PFSK-1 (cell line): ENCODE measurements at regions not wholly inside any gene's neighbourhood (a gene's known extent, or its start where the extent isn't known, plus 50 kb on each side); places are given as distances from the start of the nearest gene placed in this dataset.

Source experiments
- FOXP2 ChIP-seq: optimal IDR thresholded peaks from 2 replicates; pipeline ENCODE3; 2011; ENCODE audit warnings: borderline replicate concordance, control low read depth, inconsistent platforms; ENCODE audit not compliant: insufficient read depth; ENCODE audit errors: extremely low read length, extremely low read depth
- POLR2AphosphoS5 ChIP-seq: IDR thresholded peaks from 2 replicates; pipeline ENCODE4 v1.6.1; 2012; ENCODE audit warnings: low read depth, mild to moderate bottlenecking, control low read depth, low read length, moderate library complexity
- SIN3A ChIP-seq: IDR thresholded peaks from 2 replicates; pipeline ENCODE4 v1.6.1; 2012; ENCODE audit warnings: mild to moderate bottlenecking, low read length, moderate library complexity, borderline replicate concordance; ENCODE audit not compliant: insufficient read depth
- TAF1 ChIP-seq: IDR thresholded peaks from 2 replicates; pipeline ENCODE4 v1.6.1; 2012; ENCODE audit warnings: low read length, control low read depth, borderline replicate concordance; ENCODE audit not compliant: insufficient read depth

DNA sequence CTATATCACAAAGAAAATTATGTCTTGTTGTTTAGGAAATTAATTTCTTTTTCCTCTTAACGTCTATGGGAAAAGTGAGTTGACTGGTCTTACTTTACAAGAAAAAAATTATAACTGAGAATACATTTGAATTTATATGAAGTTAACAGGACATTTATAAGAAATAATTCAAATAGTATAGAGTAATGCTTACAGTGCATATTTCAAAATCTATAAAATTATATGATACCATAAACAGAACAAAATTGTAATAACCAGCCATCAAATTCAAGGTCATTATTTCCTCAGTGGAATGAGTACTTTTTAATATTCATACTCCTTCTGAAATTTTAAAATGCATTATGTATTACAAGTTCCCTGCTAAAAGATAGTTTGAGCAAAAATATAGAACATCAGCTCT is 884.5 kb downstream of the TECRL start:
- TF ChIP-seq POLR2AphosphoS5 (no peak), FOXP2 (no peak), TAF1 (no peak), SIN3A (no peak)
